GM21390 (cell line): ENCODE measurements at regions not wholly inside any gene's neighbourhood (a gene's known extent, or its start where the extent isn't known, plus 50 kb on each side); places are given as distances from the start of the nearest gene placed in this dataset.

Experiments
- ATAC-seq: cut with Tn5 transposase; IDR thresholded peaks from one replicate; pipeline ENCODE4 v1.9.1; 2021; ENCODE audit not compliant: unreplicated experiment

DNA sequence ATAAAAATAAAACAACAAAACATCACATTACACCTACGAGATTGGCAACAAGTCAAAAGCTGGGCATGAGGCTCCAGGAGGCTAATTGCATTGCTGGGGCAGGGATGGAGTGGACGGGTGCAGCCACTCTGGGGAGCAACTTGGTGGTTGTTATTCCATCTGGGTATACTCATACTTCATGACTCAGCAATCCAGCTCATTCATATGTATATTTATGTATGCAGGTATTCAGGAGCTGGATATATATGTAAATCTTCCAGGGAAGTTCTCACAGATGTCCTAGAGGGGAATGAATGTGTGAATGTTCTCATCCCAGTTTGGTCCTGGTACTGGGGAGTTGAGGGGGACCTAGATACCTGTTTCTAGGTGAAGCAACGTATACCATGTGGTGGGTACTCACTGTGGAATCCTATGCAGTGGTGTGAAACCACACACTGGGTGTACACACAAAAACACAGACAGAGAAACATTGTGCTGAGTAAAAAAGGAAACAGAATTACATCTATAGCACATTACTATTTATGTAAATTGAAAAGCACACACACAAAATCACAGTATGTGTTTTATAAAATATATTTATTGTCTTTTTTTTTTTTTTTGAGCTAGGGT, 79.7 kb upstream of the RAB4A start:
- no peak for ATAC-seq

DNA sequence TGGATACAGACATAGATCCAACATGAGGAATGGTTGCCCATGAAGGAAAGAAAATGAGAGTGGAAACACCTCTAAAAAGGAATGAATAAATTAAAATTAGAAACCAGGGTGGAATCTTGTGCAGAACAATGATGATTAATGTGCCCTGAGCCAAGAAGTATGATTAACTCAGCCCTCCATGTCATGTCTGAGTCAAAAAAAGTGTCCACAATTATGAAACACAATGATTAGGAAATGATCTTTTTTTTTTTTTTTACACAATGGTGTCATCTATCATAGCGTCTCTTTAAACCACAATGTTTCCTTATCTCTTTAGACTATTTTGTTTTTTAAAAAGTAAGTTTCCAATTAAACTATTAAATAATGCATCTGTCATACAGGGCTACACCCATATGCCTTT, 78.9 kb upstream of the RAB4A start:
- no peak for ATAC-seq

DNA sequence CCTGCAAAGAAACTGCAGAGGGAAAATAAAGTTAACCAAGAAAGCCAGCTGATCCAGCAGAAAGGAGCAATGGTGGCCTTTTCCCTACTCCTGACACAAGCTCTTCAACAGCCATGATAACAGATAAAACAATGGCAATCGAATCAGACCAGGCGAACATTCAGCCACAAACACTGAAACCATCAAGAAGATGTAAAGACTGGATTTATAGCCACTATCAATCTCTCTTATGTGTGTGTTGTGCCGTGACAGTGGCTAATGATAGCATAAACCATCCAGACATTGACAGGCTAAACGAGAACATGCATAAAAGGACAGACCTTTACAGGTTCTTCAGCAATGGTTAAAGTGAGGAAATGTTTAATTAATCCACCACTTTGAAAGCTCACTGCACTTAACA, 78.1 kb upstream of the RAB4A start:
- ATAC-seq, result no peak

- ATAC-seq, result no peak
Observed at GRCh38 chr1:229194096-229194495, 76.8 kb upstream of the RAB4A start.

DNA sequence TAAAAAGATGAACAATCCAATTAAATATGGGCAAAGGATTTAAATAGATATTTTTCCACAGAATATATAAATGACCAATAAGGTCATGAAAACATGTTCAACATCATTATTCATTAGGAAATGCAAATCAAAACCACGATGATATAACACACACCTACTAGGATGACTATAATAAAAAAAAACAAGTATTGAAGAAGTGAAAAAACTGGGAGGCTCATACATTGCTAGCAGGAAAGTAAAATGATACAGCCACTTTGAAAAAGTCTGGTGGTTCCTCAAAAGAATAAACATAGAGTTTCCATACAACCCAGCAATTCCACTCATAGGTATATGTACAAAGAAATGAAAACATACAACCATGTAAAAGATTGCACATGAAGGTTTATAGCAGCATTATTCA, 75.7 kb upstream of the RAB4A start:
- ATAC-seq, result no peak

DNA sequence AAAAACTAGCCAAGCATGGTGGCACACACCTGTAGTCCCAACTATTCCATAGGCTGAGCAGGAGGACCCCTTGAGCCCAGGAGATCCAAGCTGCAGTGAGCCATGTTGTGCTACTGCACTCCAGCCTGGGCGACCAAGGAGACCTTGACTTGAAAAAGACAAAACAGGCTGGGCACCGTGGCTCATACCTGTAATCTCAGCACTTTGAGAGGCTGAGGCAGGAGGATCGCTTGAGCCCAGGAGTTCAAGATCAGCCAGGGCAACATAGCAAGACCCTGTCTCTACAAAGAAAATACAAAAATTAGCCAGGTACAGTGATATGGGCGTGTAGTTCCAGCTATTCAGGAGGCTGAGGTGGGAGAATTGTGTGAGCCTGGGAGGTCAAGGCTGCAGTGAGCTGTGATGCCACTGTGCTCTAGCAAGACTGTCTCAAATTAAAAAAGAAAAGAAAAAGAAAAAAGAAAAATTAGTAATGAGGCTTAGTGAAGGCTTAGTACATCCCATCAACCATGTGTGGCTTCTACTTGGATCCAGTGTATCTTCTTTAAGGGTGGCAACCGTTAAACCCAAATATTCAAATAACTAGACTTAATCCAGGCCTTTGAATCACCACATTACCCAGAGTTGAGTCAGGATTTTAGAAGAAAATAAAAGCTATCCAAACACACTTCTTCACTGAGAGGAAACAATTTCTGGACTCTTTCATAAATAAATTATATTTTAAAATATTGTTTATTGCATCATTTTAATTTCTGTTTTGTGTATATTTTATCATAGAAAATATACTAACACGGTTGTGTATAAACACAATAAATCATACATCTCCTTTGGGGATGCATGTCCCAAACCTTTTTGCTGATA, 74.3 kb upstream of the RAB4A start:
- no peak for ATAC-seq

GRCh38 chr1:229197265-229197585, 73.7 kb upstream of the RAB4A start:
- no peak for ATAC-seq

DNA sequence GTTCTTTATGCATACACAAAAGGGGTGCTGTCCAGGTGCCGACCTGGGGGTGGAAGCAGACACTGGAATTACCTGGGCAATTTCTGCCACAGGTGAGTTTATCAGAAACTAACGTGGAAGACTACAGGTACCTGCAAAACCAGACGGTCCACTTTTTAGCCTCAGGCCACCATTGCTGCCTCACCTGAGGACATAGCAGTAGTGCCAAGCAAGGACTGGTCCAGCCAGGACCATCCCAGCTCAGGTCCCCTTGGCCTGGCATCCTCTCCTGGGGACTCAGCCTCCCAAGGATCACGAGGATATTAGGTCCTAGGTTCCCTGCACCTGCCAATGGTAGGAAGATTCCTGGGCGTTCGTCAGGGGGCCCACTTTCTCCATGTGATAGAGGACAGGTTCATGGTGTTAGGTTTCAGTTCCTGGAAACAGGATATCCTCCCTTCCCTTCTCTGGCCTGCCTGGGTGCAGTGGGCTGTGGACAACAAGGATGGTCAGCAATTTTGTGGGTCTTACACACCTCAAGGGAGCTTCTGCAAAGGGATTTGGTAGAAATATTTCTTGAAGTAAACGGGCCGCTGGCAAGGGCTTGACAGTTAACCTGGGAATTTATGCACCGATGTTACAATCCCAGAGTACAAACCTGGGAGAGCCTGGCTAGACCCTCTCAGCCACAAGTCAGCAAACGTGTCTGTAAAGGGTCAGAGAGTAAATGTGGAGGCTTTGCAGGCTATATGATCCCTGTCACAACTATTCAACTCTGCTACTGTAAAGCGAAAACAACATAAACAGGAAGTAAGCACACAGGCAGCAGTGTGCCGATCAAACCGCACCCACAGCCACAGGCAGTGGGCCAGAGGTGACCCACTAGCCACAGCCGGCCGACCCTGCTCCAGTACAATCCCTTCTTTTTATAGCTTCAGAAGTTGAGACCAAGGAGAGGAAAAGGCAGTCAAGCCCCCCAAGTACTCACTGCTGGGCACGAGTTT, 71.4 kb upstream of the RAB4A start:
- no peak for ATAC-seq

DNA sequence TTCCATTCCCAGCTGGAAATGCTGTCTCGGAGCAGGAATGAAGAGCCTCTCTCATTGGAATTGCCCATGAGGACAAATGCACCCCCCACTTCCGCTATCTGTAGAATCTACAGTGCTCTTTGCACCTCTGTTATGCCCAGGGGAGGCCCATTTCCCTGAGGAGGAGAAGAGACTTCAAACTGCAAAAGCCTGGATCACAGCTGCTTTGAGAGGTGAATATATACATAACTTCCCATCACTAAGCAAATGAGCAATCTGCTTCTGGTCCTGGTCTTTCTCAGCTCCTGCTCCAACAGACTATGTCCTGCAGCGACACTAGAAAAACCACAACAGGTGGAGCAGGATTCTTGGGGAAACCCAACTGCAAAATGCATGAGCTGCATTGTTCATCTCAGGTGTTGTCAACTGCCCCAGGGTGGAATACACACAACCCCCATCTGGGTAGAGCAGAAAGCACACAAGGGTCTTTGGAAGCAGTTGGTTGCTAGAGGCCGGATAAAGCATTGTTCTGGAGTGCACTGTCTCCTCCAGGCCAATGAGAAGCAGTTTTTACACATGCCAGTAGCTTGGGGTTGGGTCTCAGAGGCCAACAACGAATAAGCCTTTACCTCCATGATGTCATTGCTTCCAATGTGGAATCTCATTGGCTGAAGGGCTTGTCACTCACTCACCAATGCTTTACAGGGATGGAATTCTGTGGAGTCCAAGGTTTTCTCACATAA, 67.7 kb upstream of the RAB4A start:
- no peak for ATAC-seq

DNA sequence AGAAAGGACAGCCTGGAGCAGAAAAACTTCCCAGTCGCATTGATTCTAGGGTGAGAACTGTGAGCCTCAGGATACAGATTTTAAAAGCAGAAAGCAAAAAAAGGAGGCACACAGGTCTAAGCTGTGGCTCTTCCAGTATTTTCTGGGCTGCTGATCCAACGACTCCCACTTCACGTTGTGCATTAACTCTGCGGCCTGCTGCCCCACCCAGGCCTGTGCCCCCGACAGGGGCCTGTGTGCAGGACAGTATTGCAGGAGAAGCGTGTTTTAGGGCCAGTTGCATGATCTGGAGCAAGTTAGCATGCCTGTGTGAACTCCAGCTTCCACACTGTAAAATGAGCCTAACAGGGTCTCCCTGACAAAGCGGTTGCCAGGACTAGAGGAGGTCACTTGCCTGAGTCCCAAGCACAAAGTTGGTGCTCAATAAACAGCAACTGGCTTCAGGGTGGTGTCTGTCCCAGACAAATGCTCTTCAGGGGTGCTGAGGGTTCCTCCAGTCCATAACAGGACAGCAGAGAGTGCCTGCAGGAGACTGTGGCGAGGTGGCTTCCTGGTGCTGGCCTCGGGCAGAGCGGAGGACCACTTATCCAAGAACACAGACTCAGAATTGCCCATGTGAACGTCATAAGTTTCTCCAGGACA, 66.8 kb upstream of the RAB4A start:
- ATAC-seq, result no peak

DNA sequence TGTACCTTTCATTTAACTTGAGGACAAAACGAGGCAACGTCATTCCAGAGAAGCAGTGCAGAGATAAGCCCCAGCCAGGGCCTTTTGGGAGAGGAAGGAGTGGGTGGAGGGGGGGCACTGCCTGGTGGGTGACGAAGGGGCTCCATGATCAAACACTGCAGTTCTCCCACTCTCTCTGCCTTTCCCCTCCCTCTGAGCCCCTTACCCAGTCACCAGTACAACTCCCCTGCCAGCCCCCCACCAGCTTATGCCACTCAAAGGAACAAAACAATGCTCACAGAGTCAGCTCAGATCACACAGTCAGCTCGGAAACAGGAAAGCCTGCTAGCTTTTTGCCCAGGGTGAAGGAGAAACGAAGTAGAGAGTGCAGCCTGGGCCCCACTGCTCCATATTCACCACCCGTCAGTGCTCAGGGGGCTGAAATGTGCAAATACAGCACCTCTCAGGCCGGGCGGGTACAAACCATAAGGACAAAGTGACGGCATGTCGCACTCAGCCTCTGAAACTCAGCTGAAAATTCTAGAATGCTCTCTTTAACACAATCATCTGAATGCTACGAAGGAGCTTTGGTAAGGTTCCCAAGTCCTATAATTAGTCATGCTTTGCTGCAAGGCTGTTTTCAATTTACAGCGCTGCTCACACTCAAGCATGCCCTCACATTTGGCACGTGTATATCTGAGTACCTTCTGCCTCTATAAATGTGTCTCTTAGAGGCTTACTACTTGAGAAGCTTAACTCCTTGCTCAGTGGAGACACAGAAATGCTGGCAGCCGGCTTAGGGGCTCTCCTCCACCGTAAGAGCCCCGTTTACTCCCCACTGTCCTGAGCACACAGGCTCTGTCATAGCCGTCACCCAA, 65.8 kb upstream of the RAB4A start:
- no peak for ATAC-seq

- no peak for ATAC-seq
Observed at GRCh38 chr1:229205854-229206253, 65.1 kb upstream of the RAB4A start.

DNA sequence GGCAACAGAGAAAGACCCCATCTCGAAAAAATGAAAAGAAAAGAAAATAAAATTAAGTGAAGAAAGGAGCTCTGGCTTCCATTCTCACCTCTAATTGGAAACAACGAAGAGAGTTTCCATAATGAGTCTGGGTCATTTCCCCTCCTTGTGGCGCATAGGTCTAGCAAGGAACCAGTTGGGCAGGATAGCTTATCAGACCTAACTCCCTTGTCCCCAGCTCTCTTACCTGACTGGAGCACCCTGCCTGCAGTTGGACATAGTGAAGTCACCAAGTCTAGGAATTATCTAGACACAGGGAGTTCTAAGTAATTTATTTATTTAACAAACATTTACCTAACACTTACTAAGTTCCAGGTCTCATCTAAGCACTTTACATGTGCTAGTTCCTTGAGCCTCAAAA, 63.0 kb upstream of the RAB4A start:
- ATAC-seq, result no peak

DNA sequence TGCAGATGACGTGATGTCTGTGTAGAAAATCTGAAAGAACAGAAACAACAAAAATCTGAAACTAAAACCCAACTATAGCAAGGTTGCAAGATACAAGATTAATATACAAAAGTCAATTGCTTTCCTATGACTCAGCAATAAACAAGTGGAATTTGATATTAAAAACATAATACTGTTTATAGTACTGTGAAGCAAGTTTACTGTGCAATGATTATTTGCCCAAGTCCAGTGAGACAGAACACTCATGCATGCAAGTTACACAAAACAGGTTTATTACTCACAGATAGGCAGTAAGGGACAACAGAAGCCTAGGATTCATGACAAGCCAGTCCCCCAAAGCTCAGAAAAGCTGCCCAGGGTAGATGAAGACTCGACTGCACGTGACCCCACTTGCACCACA, 62.4 kb upstream of the RAB4A start:
- no peak for ATAC-seq

DNA sequence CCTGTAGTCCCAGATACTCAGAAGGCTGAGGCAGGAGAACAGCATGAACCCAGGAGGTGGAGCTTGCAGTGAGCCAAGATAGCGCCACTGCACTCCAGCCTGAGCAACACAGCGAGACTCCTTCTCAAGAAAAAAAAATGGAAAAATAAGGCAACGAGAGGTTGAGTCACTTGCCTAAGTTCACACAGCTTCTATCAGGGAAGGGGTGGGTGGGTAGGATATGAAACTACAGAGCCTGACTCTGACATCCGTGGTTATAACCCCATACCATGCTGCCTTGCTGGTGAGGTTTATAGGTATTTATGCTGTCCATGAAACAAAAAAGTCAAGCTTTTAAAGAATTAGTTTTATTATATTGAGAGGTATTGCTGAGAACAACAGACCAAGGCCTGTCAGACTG, 61.5 kb upstream of the RAB4A start:
- no peak for ATAC-seq

DNA sequence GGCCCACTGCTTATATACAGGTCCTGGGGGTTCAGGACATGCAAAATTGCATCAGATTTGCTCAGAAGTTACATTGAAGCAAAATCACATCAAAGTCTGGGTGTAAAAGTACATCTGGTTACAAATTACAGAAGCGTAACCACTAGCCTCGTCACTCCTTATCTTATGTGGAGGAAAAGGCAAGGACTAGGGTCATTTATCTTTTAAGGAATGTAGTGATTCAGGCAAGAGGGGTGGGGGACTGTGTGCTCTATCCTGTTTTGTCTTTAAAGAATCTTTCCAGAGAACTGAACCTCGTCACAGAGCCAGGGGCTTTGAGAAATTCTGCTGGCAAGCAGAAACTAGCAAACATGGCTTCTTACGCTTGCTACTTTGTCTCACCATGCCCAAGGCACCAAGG, 61.1 kb upstream of the RAB4A start:
- no peak for ATAC-seq

DNA sequence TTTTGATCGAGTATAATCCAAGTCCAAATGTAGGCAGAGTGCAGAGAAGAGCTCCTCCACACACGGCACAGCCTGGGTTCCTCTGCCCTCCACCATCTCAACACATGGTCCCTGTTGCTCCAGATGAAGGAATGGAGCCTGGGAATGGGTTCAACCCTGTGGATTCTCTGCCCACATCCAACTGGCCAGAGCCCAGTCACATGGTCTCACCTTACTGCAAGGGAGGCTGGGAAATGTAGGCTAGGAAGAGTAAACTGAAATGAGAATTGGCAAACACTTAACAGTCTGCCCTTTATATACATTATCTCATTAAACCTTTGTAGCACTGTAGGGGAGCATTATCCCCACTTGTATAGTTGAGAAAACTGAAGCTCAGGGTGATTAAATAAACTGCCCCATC, 60.1 kb upstream of the RAB4A start:
- ATAC-seq, result no peak

DNA sequence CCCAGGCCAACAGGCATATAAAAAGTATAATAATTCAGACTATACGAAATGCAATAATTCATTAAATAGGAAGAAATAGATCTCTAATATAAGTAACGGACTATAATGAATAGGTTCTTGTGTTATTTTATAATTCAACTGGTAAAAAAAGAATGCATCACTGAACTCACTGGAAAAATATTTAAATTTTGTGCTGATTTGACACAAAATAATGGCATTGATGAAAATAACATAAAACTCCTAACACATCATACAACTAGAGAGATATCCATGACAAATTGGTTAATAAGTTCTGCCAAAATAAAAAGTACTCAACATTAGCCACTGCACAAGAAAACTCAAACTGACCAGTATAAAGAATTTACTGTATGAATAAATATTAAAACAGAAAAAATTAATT, 57.1 kb upstream of the RAB4A start:
- ATAC-seq, result no peak

DNA sequence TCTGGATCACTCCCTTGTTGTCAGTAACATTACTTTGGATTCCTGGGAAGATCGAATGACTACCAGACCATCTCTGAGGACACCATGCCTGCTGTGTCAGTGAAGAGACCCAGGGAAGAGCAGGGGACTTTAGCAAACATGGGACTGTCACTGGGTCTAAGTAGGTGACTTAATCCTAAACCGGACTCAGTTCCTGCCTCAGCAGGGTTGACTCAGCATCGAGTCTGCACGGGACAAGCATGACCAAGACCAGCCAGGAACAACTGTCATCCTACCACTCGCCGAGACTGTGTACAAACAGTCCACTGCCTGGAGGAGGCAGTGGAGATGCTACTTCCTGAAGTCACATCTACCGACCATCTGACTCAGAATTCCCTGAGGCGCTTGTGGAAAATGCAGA, 53.2 kb upstream of the RAB4A start:
- no peak for ATAC-seq

DNA sequence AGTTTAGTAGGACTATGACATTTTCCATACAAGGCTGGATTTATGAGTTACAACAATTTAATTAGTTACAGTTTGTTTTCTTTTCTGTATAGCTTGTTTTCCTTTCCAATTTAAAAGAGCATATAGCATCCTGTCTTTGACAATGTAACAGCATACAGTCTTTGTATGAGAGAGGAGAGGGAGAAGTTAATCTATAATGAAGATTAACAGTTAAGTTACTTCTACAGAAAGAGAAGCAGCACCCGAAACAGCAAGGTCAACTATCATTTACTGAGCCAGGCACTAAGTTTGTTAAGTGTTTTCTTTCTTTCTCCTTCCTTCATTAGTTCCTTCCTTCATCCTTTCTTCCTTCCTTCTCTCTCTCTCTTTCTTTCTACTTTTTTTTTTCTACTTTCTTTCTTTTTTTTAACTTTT, 52.3 kb upstream of the RAB4A start:
- no peak for ATAC-seq
